CD8-positive, alpha-beta memory T cell (primary cell): ENCODE measurements at regions not wholly inside any gene's neighbourhood (a gene's known extent, or its start where the extent isn't known, plus 50 kb on each side); places are given as distances from the start of the nearest gene placed in this dataset.

Source experiments
- CTCF ChIA-PET: fragments of 350-600 bp; sonication (Branson Sonifier 250); formaldehyde crosslinking; loops from one replicate; lab custom pipeline; 2021; ENCODE audit warnings: antibody characterized with exemption; lab: Charles Lee
- POLR2A ChIA-PET: fragments of 350-600 bp; sonication (Branson Sonifier 250); formaldehyde crosslinking; loops from one replicate; lab custom pipeline; 2021; ENCODE audit warnings: antibody characterized with exemption; lab: Charles Lee
- DNase-seq, 5 donors: peaks; one replicate each; pipeline versions ENCODE4 v3.0.0 to v3.0.0-alpha.2; 2020 to 2022; ENCODE audit warnings: mixed read lengths in 1 of 5
- H3K27ac ChIP-seq: one replicate; pipeline ENCODE4 v1.7.0; 2013; ENCODE audit warnings: low read depth, mild to moderate bottlenecking, low read length, moderate library complexity
- H3K27me3 ChIP-seq: 2 replicates; pipeline ENCODE4 v1.7.0; 2013; ENCODE audit warnings: low read length, mild to moderate bottlenecking; ENCODE audit not compliant: insufficient read depth, poor library complexity, severe bottlenecking
- H3K36me3 ChIP-seq: 2 replicates; pipeline ENCODE4 v1.7.0; 2013; ENCODE audit warnings: mild to moderate bottlenecking, low read length, moderate library complexity; ENCODE audit not compliant: insufficient read depth
- H3K4me1 ChIP-seq: 2 replicates; pipeline ENCODE4 v1.7.0; 2013; ENCODE audit warnings: mild to moderate bottlenecking, low read length, moderate library complexity; ENCODE audit not compliant: insufficient read depth
- H3K4me3 ChIP-seq: 2 replicates; pipeline ENCODE4 v1.7.0; 2013; ENCODE audit warnings: mild to moderate bottlenecking, low read length
- H3K9me3 ChIP-seq: 2 replicates; pipeline ENCODE4 v1.7.0; 2013; ENCODE audit warnings: mild to moderate bottlenecking, low read length
- H3K27ac Mint-ChIP-seq, 8 donors: one replicate each; pipeline ENCODE4 v1.8.0; 2020 to 2021; ENCODE audit warnings: mixed read lengths in 8 of 8, mild to moderate bottlenecking in 6 of 8, inconsistent platforms in 3 of 8, moderate library complexity in 3 of 8
- H3K27me3 Mint-ChIP-seq, 2 donors: one replicate each; pipeline ENCODE4 v1.8.0; 2020 to 2021; ENCODE audit warnings: mixed read lengths in 2 of 2, mild to moderate bottlenecking in 1 of 2, moderate library complexity in 1 of 2
- H3K36me3 Mint-ChIP-seq, 3 donors: one replicate each; pipeline ENCODE4 v1.8.0; 2020 to 2021; ENCODE audit warnings: mixed read lengths in 3 of 3, inconsistent platforms in 1 of 3, mild to moderate bottlenecking in 1 of 3
- H3K4me1 Mint-ChIP-seq, 3 donors: one replicate each; pipeline ENCODE4 v1.8.0; 2020 to 2021; ENCODE audit warnings: mixed read lengths in 3 of 3, inconsistent platforms in 1 of 3, mild to moderate bottlenecking in 1 of 3
- H3K4me3 Mint-ChIP-seq, 7 donors: one replicate each; pipeline ENCODE4 v1.8.0; 2020 to 2021; ENCODE audit warnings: mixed read lengths in 7 of 7, mild to moderate bottlenecking in 6 of 7, moderate library complexity in 4 of 7, inconsistent platforms in 2 of 7
- H3K9me3 Mint-ChIP-seq, 5 donors: one replicate each; pipeline ENCODE4 v1.8.0; 2020 to 2022; ENCODE audit warnings: mixed read lengths in 5 of 5, mild to moderate bottlenecking in 3 of 5, moderate library complexity in 2 of 5, inconsistent platforms in 1 of 5

GRCh38 chr6:137271245-137272183, 52.3 kb upstream of the IFNGR1 start:
- Histone ChIP-seq H3K27ac (no peak overlapping the region), H3K27me3 (no peaks in the 10 kb centered on the region), H3K9me3 (no peaks in the 10 kb centered on the region), H3K4me1 (no peaks in the 10 kb centered on the region), H3K4me3 (no peak overlapping the region), H3K36me3 (no peaks in the 10 kb centered on the region)
- CTCF ChIA-PET = interaction anchor here (0.9 to 2.6 kb wide), 9 partner anchors 38 to 365 kb away, joined by 3 to 14 read pairs (median 3); no protein-coding TSS in a partner anchor
- peak in 2 of 5 donors; percentile 18 to 25 for DNase-seq
- H3K36me3 Mint-ChIP-seq = peaks cover 0 to 14% (median 0%) of the 10 kb centered on the region in 3 donors
- H3K9me3 Mint-ChIP-seq = no peaks in the 10 kb centered on the region
- H3K27me3 Mint-ChIP-seq = no peaks in the 10 kb centered on the region
- peaks cover 29 to 41% (median 29%) of the 10 kb centered on the region in 3 donors for H3K4me1 Mint-ChIP-seq
- peak overlapping the region in 3 of 8 donors; percentile 35 to 72 (median 43) for H3K27ac Mint-ChIP-seq
- POLR2A ChIA-PET = no interaction called here
- H3K4me3 Mint-ChIP-seq = no peak overlapping the region

- no peaks in the 10 kb centered on the region for H3K27me3 ChIP-seq
- peak overlapping the region in 6 of 7 donors; percentile 20 to 66 (median 46) for H3K4me3 Mint-ChIP-seq
- ChIA-PET POLR2A (interaction anchor here (0.7 kb wide), 1 partner anchor 145 kb away, joined by 3 read pairs; no protein-coding TSS in a partner anchor), CTCF (interaction anchor here (0.8 to 2.6 kb wide), 5 partner anchors 28 to 372 kb away, joined by 3 to 14 read pairs (median 4); no protein-coding TSS in a partner anchor)
- peak overlapping the region; percentile 57 to 94 (median 84) for H3K27ac Mint-ChIP-seq
- H3K36me3 ChIP-seq = no peaks in the 10 kb centered on the region
- H3K9me3 Mint-ChIP-seq = peaks cover 0 to 5% (median 0%) of the 10 kb centered on the region in 5 donors
- no peak overlapping the region for H3K4me3 ChIP-seq
- no peaks in the 10 kb centered on the region for H3K4me1 ChIP-seq
- H3K27ac ChIP-seq = no peak overlapping the region
- H3K36me3 Mint-ChIP-seq = peaks cover 0 to 26% (median 0%) of the 10 kb centered on the region in 3 donors
- no peaks in the 10 kb centered on the region for H3K9me3 ChIP-seq
- peaks cover 29 to 49% (median 33%) of the 10 kb centered on the region in 3 donors for H3K4me1 Mint-ChIP-seq
- H3K27me3 Mint-ChIP-seq = no peaks in the 10 kb centered on the region
- no peak for DNase-seq
Measured at GRCh38 chr6:137269803-137270202, 50.6 kb upstream of the IFNGR1 start.

- Histone ChIP-seq H3K36me3 (no peaks in the 10 kb centered on the region), H3K4me1 (no peaks in the 10 kb centered on the region), H3K27ac (no peak overlapping the region), H3K9me3 (no peaks in the 10 kb centered on the region), H3K4me3 (no peak overlapping the region), H3K27me3 (no peaks in the 10 kb centered on the region)
- ChIA-PET POLR2A (interaction anchor here (0.7 kb wide), 1 partner anchor 146 kb away, joined by 3 read pairs; no protein-coding TSS in a partner anchor), CTCF (interaction anchor here (0.8 to 1.3 kb wide), 2 partner anchors 28 to 45 kb away, joined by 3 to 4 read pairs; no protein-coding TSS in a partner anchor)
- H3K9me3 Mint-ChIP-seq = peaks cover 0 to 5% (median 0%) of the 10 kb centered on the region in 5 donors
- H3K27ac Mint-ChIP-seq = peak overlapping the region; percentile 57 to 94 (median 84)
- no peaks in the 10 kb centered on the region for H3K27me3 Mint-ChIP-seq
- H3K4me3 Mint-ChIP-seq = peak overlapping the region in 6 of 7 donors; percentile 20 to 66 (median 46)
- peaks cover 29 to 49% (median 33%) of the 10 kb centered on the region in 3 donors for H3K4me1 Mint-ChIP-seq
- peaks cover 0 to 27% (median 0%) of the 10 kb centered on the region in 3 donors for H3K36me3 Mint-ChIP-seq
- DNase-seq = peak in 1 of 5 donors; percentile 49
Measured at GRCh38 chr6:137269347-137269746, 50.2 kb upstream of the IFNGR1 start.
